ENCODE measurements at regions not wholly inside any gene's neighbourhood (a gene's known extent, or its start where the extent isn't known, plus 50 kb on each side); places are given as distances from the start of the nearest gene placed in this dataset.

DNA sequence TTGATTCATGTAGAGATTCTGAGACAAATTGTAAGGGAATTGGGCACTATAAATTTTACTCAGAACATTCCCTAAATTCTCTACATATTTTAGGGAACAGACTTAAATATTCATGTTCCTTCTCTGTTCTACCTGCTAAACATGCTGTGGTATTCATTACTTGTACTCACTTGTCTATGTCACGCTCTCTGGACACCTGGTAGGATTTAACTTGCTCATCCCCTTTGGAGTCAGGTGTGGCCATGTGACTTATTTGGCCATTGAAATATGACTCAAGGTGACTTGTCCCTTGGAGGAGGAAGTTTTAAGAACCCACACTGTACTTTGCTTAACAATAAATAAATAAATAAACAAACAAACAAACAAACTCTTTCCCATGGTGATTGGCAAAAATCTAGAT, 2258.8 kb upstream of the WWC1 start:
- Histone ChIP-seq H3K4me2 (ENCODE audit: low read length) (no peak overlapping the region), H3K9ac (ENCODE audit: low read depth, low read length) (no peak overlapping the region), H3K27me3 (ENCODE audit: control insufficient read depth, insufficient read depth, low read length) (no peaks in the 10 kb centered on the region)

DNA sequence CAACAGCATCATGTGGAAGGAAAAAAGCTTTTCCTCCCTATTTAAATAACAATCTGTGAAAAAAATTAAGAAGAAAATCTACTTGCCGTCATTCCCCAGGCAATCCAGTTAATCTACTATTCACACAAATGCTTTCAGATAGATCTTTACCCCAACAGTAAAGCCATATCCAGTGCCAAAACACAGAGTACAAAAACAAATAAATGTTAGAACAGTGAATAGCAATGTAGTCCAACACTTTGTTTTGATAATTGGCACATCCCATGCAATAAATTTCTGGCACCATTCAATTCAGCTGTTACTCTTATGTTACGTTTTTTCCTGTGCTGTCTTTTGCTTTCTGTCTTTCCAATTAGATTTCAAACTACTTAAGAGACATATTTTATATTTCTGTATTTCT, 2245.5 kb upstream of the WWC1 start:
- Histone ChIP-seq H3K4me3 (ENCODE audit: low read length) (no peak overlapping the region), H3K36me3 (ENCODE audit: insufficient read depth, low read length) (no peaks in the 10 kb centered on the region), H3K4me2 (ENCODE audit: low read length) (no peak overlapping the region), H3K27me3 (ENCODE audit: control insufficient read depth, insufficient read depth, low read length) (no peaks in the 10 kb centered on the region), H3K9ac (ENCODE audit: low read depth, low read length) (no peak overlapping the region), H3K4me1 (ENCODE audit: control insufficient read depth, insufficient read depth, low read length) (no peaks in the 10 kb centered on the region), H3K9me3 (replicated peaks; ENCODE audit: low read length) (peaks cover 6% of the 10 kb centered on the region)

More for the DNA sequence above, 2258.8 kb upstream of the WWC1 start:
- no peaks in the 10 kb centered on the region for H3K36me3 ChIP-seq (ENCODE audit: insufficient read depth, low read length)
- no peak overlapping the region for H3K4me3 ChIP-seq (ENCODE audit: low read length)
- peaks cover 8% of the 10 kb centered on the region for H3K9me3 ChIP-seq (replicated peaks; ENCODE audit: low read length)
- H3K4me1 ChIP-seq (ENCODE audit: control insufficient read depth, insufficient read depth, low read length) = no peaks in the 10 kb centered on the region

DNA sequence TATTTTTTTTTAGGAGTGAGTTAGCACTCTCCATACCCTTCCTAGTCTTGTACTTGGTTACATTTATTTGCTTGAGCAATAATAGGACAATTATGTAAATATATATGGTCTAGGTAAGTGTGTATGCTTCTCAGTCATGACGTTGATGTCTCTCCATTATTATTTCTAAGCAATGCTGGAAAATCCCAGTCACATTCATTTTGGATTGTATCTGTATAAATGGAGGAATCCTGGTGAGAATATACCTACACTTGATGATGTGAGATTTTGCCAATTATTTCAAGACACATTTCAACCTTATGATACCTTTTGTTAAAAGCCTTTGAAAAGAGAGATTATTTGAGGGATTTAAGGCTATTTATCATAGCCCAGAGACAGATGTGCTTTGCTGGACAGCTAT, 2244.5 kb upstream of the WWC1 start:
- no peaks in the 10 kb centered on the region for H3K27me3 ChIP-seq (ENCODE audit: control insufficient read depth, insufficient read depth, low read length)
- H3K36me3 ChIP-seq (ENCODE audit: insufficient read depth, low read length) = no peaks in the 10 kb centered on the region
- H3K4me1 ChIP-seq (ENCODE audit: control insufficient read depth, insufficient read depth, low read length) = no peaks in the 10 kb centered on the region
- H3K4me2 ChIP-seq (ENCODE audit: low read length) = no peak overlapping the region
- H3K4me3 ChIP-seq (ENCODE audit: low read length) = no peak overlapping the region
- H3K9ac ChIP-seq (ENCODE audit: low read depth, low read length) = no peak overlapping the region
- H3K9me3 ChIP-seq (replicated peaks; ENCODE audit: low read length) = peaks cover 6% of the 10 kb centered on the region

DNA sequence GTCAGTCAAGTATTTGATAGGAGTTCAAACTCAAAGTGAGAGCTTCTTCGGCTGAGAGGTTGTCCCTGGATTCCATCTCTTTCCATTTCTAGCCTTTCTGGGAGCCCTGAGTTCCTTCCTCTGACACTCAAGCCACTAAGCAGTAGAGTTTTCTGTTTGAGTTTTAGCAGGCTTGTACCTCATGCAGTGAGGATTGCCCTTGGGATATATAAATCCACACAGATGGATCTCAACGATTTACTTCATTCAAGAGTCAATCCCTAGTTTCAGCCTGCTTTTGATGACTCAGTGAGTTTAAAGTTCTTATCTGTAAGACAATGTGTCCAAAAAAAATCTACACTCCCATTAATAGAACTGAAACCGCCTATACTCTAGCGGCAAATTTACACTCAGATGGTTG, 2240.9 kb upstream of the WWC1 start:
- Histone ChIP-seq H3K4me3 (ENCODE audit: low read length) (no peak overlapping the region), H3K9me3 (replicated peaks; ENCODE audit: low read length) (peaks cover 6% of the 10 kb centered on the region), H3K4me1 (ENCODE audit: control insufficient read depth, insufficient read depth, low read length) (no peaks in the 10 kb centered on the region), H3K9ac (ENCODE audit: low read depth, low read length) (no peak overlapping the region), H3K27me3 (ENCODE audit: control insufficient read depth, insufficient read depth, low read length) (no peaks in the 10 kb centered on the region), H3K36me3 (ENCODE audit: insufficient read depth, low read length) (no peaks in the 10 kb centered on the region), H3K4me2 (ENCODE audit: low read length) (no peak overlapping the region)

DNA sequence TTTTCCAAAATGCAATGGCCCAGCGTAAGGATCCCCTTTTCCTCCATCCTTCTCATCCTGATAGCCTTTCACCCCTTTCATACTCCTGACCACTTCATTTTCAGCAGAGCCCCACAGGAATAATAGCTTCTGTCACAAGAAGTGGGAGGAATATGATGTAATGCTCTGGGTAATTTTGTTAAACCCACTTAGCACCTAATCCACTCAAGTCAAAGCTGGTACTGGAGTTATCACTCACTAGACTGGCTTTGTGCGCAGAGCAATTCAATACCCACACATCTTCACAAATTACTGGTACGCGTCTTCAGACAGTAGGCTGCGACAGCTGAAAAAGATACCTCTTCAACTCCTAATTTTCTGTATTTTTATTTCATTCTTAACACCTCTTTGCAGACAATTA, 2232.8 kb upstream of the WWC1 start:
- Histone ChIP-seq H3K9ac (ENCODE audit: low read depth, low read length) (no peak overlapping the region), H3K27me3 (ENCODE audit: control insufficient read depth, insufficient read depth, low read length) (no peaks in the 10 kb centered on the region), H3K4me3 (ENCODE audit: low read length) (no peak overlapping the region), H3K4me1 (ENCODE audit: control insufficient read depth, insufficient read depth, low read length) (no peaks in the 10 kb centered on the region), H3K36me3 (ENCODE audit: insufficient read depth, low read length) (no peaks in the 10 kb centered on the region), H3K4me2 (ENCODE audit: low read length) (no peak overlapping the region), H3K9me3 (replicated peaks; ENCODE audit: low read length) (no peaks in the 10 kb centered on the region)

DNA sequence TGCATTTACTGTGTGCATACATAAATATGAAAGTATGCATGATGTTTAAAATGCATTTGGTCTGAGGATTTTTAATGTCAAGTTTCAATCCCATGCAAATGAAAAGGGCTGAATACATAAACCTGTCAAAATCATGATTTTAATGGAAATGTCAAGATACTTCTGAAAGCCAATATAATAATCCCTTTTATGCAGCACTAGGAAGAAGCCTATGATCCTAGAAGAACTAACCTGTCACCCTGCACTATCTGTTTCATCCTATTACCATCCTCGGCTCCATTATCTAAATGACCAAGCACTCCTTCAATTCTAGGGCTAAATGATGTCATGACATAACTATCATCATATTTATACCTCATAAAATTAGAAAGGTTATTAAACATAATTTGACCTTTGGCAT, 2229.4 kb upstream of the WWC1 start:
- H3K4me3 ChIP-seq (ENCODE audit: low read length) = no peak overlapping the region
- H3K36me3 ChIP-seq (ENCODE audit: insufficient read depth, low read length) = no peaks in the 10 kb centered on the region
- no peaks in the 10 kb centered on the region for H3K4me1 ChIP-seq (ENCODE audit: control insufficient read depth, insufficient read depth, low read length)
- H3K27me3 ChIP-seq (ENCODE audit: control insufficient read depth, insufficient read depth, low read length) = no peaks in the 10 kb centered on the region
- H3K4me2 ChIP-seq (ENCODE audit: low read length) = no peak overlapping the region
- H3K9ac ChIP-seq (ENCODE audit: low read depth, low read length) = no peak overlapping the region
- H3K9me3 ChIP-seq (replicated peaks; ENCODE audit: low read length) = no peaks in the 10 kb centered on the region

DNA sequence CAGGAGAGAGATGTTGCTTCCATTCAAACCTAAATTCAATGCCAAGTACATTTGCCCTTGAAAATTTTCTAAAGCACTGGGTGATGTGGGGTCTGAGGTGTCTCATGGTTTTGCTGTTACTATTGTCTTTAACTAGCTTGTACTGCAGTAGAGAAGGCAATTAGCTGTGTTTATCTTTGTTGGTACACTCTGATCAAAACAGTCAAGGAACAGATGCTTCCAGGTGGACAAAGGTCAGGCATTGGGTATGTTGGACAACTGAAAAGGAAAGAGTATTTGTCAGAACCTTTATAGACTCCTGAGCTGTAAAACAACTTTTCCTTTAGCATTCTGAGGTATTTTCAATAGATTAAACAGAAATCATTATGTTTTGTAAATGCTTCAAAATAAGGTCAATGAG, 2228.7 kb upstream of the WWC1 start:
- H3K4me3 ChIP-seq (ENCODE audit: low read length) = no peak overlapping the region
- no peak overlapping the region for H3K4me2 ChIP-seq (ENCODE audit: low read length)
- no peaks in the 10 kb centered on the region for H3K4me1 ChIP-seq (ENCODE audit: control insufficient read depth, insufficient read depth, low read length)
- H3K27me3 ChIP-seq (ENCODE audit: control insufficient read depth, insufficient read depth, low read length) = no peaks in the 10 kb centered on the region
- no peak overlapping the region for H3K9ac ChIP-seq (ENCODE audit: low read depth, low read length)
- H3K36me3 ChIP-seq (ENCODE audit: insufficient read depth, low read length) = no peaks in the 10 kb centered on the region
- no peaks in the 10 kb centered on the region for H3K9me3 ChIP-seq (replicated peaks; ENCODE audit: low read length)

DNA sequence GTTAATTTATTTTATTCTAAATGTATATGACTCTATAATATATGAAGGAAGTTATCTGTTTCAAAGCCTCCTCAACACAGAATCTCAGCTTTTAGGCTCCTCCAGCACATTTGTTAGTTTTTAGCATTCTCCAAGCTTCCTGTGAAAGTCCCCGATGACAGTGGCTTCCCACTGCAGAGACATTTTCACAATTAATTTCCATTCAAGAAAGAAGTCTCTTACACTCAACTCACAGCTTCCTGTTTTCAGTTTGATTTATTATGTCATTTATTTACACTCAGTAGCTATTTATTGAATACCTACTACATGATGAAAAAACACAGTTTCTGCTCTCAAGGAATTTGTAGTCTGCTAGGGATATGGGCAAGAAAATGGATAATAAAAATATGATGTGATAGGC, 2228.2 kb upstream of the WWC1 start:
- Histone ChIP-seq H3K9me3 (replicated peaks; ENCODE audit: low read length) (no peaks in the 10 kb centered on the region), H3K9ac (ENCODE audit: low read depth, low read length) (no peak overlapping the region)

DNA sequence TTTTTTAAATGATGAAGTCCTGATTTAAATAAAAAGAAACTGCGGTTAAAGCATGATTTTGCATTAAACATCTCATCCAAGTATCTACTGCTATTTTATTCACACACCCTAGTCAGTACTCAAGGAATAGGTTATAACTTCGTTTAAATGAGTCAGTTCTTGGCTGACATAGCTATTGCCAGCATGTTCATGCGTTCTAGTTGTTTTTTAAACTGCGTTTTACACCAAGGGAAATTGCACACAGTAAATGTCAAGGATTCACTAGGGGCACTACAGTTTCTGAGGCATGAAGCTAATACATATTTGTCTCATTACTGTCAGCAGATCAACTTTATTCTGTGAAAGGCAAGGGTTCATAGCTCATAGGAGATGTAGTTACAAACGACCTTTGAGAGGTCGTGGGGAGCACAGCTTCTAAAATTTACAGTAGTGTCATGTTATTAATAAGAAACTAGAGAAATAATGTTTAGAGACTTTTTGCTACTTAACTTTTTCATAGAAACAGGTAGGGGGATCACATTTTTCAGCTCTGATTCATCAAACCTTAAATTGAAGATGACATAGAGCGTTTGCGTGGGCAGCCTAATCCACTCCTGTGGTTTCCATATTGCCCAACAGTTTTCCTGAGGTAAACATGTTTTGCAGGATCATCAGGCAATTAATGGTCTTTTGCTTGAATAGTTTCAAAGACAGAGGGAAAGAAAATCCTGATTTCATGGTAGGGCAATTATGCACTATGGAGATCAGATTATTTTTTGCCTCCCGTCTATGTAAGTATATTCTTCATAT, 2222.7 kb upstream of the WWC1 start:
- Histone ChIP-seq H3K4me3 (ENCODE audit: low read length) (no peak overlapping the region), H3K9ac (ENCODE audit: low read depth, low read length) (no peak overlapping the region), H3K4me2 (ENCODE audit: low read length) (no peak overlapping the region), H3K27me3 (ENCODE audit: control insufficient read depth, insufficient read depth, low read length) (no peaks in the 10 kb centered on the region), H3K4me1 (ENCODE audit: control insufficient read depth, insufficient read depth, low read length) (no peaks in the 10 kb centered on the region), H3K9me3 (replicated peaks; ENCODE audit: low read length) (no peaks in the 10 kb centered on the region), H3K36me3 (ENCODE audit: insufficient read depth, low read length) (no peaks in the 10 kb centered on the region)

More for the DNA sequence above, 2228.2 kb upstream of the WWC1 start:
- Histone ChIP-seq H3K36me3 (ENCODE audit: insufficient read depth, low read length) (no peaks in the 10 kb centered on the region), H3K4me1 (ENCODE audit: control insufficient read depth, insufficient read depth, low read length) (no peaks in the 10 kb centered on the region), H3K4me2 (ENCODE audit: low read length) (no peak overlapping the region), H3K4me3 (ENCODE audit: low read length) (no peak overlapping the region), H3K27me3 (ENCODE audit: control insufficient read depth, insufficient read depth, low read length) (no peaks in the 10 kb centered on the region)

DNA sequence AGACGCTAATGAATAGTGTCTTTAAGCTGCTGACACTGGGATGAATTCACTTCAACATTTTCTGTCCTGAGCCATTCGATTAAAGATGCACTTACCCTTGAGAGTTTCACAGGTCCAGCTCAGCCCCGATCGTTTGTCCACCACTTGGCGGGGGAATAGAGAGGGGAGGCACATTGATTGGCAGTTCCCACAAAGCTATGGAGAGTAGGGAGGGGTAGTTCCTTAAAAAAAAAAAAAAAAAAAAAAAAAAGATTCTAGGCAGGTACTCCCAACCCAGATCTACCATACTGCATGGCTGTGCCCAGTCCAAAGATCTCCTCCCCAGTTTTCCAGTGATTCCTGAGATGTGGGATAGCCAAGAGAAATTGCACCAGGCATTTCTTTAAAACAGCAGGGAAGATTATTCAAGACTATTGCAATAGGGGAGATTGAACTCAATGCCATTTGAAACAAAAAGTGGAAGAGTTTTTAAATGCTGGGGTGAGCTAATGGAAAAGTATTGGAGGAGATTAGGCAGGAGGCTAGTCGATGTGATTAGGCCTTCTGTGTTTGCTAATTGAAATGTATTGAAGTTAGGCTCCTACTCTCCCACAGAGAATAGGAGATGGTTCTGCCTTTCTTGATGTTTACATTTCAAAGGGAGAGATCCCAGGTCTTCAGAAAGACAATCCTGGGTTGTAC, 2217.4 kb upstream of the WWC1 start:
- H3K4me1 ChIP-seq (ENCODE audit: control insufficient read depth, insufficient read depth, low read length) = no peaks in the 10 kb centered on the region
- H3K4me3 ChIP-seq (ENCODE audit: low read length) = no peak overlapping the region
- no peak overlapping the region for H3K9ac ChIP-seq (ENCODE audit: low read depth, low read length)
- H3K36me3 ChIP-seq (ENCODE audit: insufficient read depth, low read length) = no peaks in the 10 kb centered on the region
- H3K27me3 ChIP-seq (ENCODE audit: control insufficient read depth, insufficient read depth, low read length) = no peaks in the 10 kb centered on the region
- peaks cover 6% of the 10 kb centered on the region for H3K9me3 ChIP-seq (replicated peaks; ENCODE audit: low read length)
- no peak overlapping the region for H3K4me2 ChIP-seq (ENCODE audit: low read length)

DNA sequence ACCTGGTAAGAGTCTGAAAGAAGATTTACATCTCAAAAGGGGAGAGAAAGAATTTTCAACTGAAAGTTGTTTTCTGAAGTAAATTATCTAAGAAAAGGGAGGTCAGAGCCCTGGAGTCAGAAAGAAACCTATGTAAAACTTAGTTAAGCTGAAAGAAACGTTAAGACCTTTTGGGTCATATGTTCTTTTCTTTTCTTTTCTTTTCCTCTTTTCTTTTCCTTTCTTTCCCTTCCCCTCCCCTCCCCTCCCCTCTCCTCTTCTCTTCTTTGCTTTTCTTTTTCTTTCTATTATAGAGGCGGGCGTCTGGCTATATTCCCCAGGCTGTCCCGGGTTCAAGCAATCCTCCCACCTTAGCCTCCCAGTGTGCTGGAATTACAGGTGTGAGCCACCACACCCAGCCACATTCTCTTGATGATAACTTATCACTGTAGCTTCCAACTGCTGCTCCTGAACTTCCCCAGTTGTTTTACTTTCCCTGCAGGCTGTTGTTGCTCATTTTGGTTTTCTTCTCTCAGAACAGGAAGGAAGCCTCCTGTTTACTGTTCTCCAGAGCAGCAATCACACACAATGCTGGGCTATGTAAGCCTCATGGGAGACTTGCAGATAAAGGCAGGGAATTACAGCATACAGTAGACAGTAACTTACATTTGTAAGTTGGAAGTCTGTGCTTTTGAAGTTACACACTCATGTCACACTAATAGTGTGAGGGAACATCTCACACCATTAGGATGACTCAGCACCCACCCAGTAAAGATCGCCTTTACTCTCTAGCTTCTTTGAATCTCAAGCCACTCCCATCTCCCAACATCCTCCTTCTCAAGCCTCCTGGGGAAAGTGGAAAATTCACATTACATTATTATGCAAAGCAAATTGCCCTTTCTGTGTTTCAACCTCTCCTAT, 2216.6 kb upstream of the WWC1 start:
- Histone ChIP-seq H3K27me3 (ENCODE audit: control insufficient read depth, insufficient read depth, low read length) (no peaks in the 10 kb centered on the region), H3K4me2 (ENCODE audit: low read length) (no peak overlapping the region), H3K36me3 (ENCODE audit: insufficient read depth, low read length) (no peaks in the 10 kb centered on the region), H3K9me3 (replicated peaks; ENCODE audit: low read length) (peaks cover 6% of the 10 kb centered on the region), H3K4me1 (ENCODE audit: control insufficient read depth, insufficient read depth, low read length) (no peaks in the 10 kb centered on the region), H3K9ac (ENCODE audit: low read depth, low read length) (no peak overlapping the region), H3K4me3 (ENCODE audit: low read length) (no peak overlapping the region)
